ENCODE measurements at regions not wholly inside any gene's neighbourhood (a gene's known extent, or its start where the extent isn't known, plus 50 kb on each side); places are given as distances from the start of the nearest gene placed in this dataset.

DNA sequence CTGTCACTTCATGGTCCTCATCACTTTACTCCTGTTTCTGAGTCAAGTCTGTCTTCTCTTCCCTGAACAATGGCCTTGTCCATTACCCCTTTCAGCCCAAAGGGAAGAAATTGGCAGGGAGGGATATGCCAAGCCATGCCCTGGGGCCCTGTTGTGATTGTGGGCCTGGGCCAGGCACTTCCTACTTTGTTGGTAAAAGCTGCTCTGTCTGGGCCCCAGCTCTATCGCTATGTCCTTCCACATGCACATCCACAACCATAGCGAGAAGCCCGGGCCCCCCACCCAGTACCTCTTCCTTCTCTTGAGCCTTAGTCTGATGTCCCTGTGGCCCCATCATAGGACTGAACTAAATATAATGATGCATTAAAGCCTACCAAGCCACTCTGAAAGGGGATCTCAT lies 126.7 kb upstream of the RCN1 start:
- TF ChIP-seq, protein P1, sequence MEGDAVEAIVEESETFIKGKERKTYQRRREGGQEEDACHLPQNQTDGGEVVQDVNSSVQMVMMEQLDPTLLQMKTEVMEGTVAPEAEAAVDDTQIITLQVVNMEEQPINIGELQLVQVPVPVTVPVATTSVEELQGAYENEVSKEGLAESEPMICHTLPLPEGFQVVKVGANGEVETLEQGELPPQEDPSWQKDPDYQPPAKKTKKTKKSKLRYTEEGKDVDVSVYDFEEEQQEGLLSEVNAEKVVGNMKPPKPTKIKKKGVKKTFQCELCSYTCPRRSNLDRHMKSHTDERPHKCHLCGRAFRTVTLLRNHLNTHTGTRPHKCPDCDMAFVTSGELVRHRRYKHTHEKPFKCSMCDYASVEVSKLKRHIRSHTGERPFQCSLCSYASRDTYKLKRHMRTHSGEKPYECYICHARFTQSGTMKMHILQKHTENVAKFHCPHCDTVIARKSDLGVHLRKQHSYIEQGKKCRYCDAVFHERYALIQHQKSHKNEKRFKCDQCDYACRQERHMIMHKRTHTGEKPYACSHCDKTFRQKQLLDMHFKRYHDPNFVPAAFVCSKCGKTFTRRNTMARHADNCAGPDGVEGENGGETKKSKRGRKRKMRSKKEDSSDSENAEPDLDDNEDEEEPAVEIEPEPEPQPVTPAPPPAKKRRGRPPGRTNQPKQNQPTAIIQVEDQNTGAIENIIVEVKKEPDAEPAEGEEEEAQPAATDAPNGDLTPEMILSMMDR (conservative IDR thresholded peaks at IDR 0.05; ENCODE audit: low read depth, low read length): no peak
- TF ChIP-seq EZH2 (IDR thresholded peaks at IDR 0.05; ENCODE audit: borderline replicate concordance, low read depth, low read length, poor library complexity, severe bottlenecking): no peak

Data from A673 (cell line).